BJ (cell line): ENCODE measurements at regions not wholly inside any gene's neighbourhood (a gene's known extent, or its start where the extent isn't known, plus 50 kb on each side); places are given as distances from the start of the nearest gene placed in this dataset.

Experiments
- CTCF ChIA-PET: fragments of 350-600 bp; formaldehyde crosslinking; extraction: SDS; loops from one replicate; lab custom pipeline; 2021; ENCODE audit warnings: antibody characterized with exemption, inconsistent platforms; lab: Yijun Ruan, JAX
- POLR2A ChIA-PET: fragments of 300-600 bp; sonication (Branson Sonifier 250); formaldehyde crosslinking; extraction: SDS; loops from one replicate; lab custom pipeline; 2021; ENCODE audit warnings: antibody characterized with exemption; lab: Charles Lee
- DNase-seq: peaks from one replicate; pipeline ENCODE4 v3.0.0-alpha.2; 2011; ENCODE audit warnings: low read depth
- H3K27me3 ChIP-seq: 2 replicates; pipeline ENCODE4 v1.6.0; 2011; ENCODE audit warnings: low read length; ENCODE audit not compliant: control insufficient read depth, insufficient read depth
- H3K36me3 ChIP-seq: 2 replicates; pipeline ENCODE4 v1.5.1; 2011; ENCODE audit warnings: low read length; ENCODE audit not compliant: control insufficient read depth, insufficient read depth
- H3K4me3 ChIP-seq: 2 replicates; pipeline ENCODE4 v1.5.1; 2011; ENCODE audit warnings: low read depth, mild to moderate bottlenecking, control low read depth, low read length
- CTCF ChIP-seq: IDR thresholded peaks from 2 replicates; pipeline ENCODE4 v1.5.1; 2011; ENCODE audit warnings: low read depth, mild to moderate bottlenecking, control low read depth, inconsistent platforms, low read length, moderate library complexity; ENCODE audit not compliant: insufficient read depth

- Histone ChIP-seq H3K27me3 (peaks cover 2% of the 10 kb centered on the region), H3K36me3 (no peaks in the 10 kb centered on the region), H3K4me3 (no peak overlapping the region)
- DNase-seq: no peak
- TF ChIP-seq CTCF: no peak
- POLR2A ChIA-PET: no interaction called here
- CTCF ChIA-PET: no interaction called here
Observed at GRCh38 chr16:86966777-86967176, 350.4 kb downstream of the C16orf95 start.

- ChIA-PET CTCF (interaction anchor here (0.7 kb wide), 1 partner anchor 393 kb away, joined by 3 read pairs; no protein-coding TSS in a partner anchor), POLR2A (no interaction called here)
- H3K4me3 ChIP-seq: no peak overlapping the region
- TF ChIP-seq CTCF: no peak
- peaks cover 2% of the 10 kb centered on the region for H3K27me3 ChIP-seq
- H3K36me3 ChIP-seq: no peaks in the 10 kb centered on the region
- no peak for DNase-seq
Observed at GRCh38 chr16:86968866-86969265, 348.3 kb downstream of the C16orf95 start.

- Histone ChIP-seq H3K27me3 (peaks cover 2% of the 10 kb centered on the region), H3K36me3 (no peaks in the 10 kb centered on the region), H3K4me3 (no peak overlapping the region)
- ChIA-PET POLR2A (no interaction called here), CTCF (interaction anchor here (0.5 to 1.0 kb wide), 2 partner anchors 11 to 166 kb away, joined by 3 to 4 read pairs; no protein-coding TSS in a partner anchor)
- TF ChIP-seq CTCF: no peak
- DNase-seq: no peak
Observed at GRCh38 chr16:86969716-86970115, 347.5 kb downstream of the C16orf95 start.

GRCh38 chr16:86970279-86970678 lies 346.9 kb downstream of the C16orf95 start:
- CTCF ChIA-PET: interaction anchor here (0.5 to 1.0 kb wide), 2 partner anchors 11 to 167 kb away, joined by 3 to 4 read pairs; no protein-coding TSS in a partner anchor
- POLR2A ChIA-PET: no interaction called here
- Histone ChIP-seq H3K27me3 (peaks cover 2% of the 10 kb centered on the region), H3K36me3 (no peaks in the 10 kb centered on the region), H3K4me3 (no peak overlapping the region)
- TF ChIP-seq CTCF: no peak
- DNase-seq: no peak

GRCh38 chr16:86970726-86971125 lies 346.5 kb downstream of the C16orf95 start:
- TF ChIP-seq CTCF: no peak
- POLR2A ChIA-PET: no interaction called here
- Histone ChIP-seq H3K4me3 (no peak overlapping the region), H3K36me3 (no peaks in the 10 kb centered on the region), H3K27me3 (peaks cover 2% of the 10 kb centered on the region)
- no peak for DNase-seq
- CTCF ChIA-PET: interaction anchor here (0.6 to 1.0 kb wide), 2 partner anchors 12 to 615 kb away, joined by 3 read pairs; no protein-coding TSS in a partner anchor
